OCI-LY7 (cell line): ENCODE measurements at regions not wholly inside any gene's neighbourhood (a gene's known extent, or its start where the extent isn't known, plus 50 kb on each side); places are given as distances from the start of the nearest gene placed in this dataset.

Source experiments
- EZH2phosphoT487 ChIP-seq: fragments of 200-600 bp; sonication (generic); IDR thresholded peaks from 2 replicates; pipeline ENCODE4 v1.6.1; 2018; ENCODE audit warnings: low read depth, borderline replicate concordance, mild to moderate bottlenecking, mixed run types, antibody characterized with exemption, low read length, moderate library complexity, mixed read lengths
- TF ChIP-seq, protein P1 (sequence below): fragments of 200-600 bp; sonication (generic); conservative IDR thresholded peaks from 2 replicates; pipeline ENCODE4 v1.5.1; 2014; ENCODE audit warnings: mild to moderate bottlenecking, antibody characterized with exemption, low read length, moderate library complexity, mixed read lengths

DNA sequence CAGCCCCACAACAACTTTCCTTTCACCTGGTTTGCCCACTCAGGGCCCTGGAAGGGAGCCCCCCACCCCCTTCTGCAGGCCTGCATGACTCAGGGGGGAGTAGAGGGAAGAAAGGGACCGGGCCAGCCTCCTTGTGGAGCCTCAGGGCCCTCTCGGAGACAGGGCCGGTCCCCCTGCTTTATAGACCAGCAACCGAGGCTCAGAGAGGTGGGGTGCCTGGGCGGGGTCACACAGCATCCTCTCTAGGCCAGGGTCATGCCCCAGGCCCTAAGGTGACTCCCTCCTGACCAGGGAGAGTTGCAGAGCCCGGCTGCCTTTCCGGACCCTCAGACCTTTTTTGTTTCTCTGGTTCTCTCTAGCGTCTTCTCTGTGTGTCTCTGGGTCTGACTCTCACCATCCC lies 211.3 kb downstream of the TBC1D2B start:
- TF ChIP-seq, protein P1, sequence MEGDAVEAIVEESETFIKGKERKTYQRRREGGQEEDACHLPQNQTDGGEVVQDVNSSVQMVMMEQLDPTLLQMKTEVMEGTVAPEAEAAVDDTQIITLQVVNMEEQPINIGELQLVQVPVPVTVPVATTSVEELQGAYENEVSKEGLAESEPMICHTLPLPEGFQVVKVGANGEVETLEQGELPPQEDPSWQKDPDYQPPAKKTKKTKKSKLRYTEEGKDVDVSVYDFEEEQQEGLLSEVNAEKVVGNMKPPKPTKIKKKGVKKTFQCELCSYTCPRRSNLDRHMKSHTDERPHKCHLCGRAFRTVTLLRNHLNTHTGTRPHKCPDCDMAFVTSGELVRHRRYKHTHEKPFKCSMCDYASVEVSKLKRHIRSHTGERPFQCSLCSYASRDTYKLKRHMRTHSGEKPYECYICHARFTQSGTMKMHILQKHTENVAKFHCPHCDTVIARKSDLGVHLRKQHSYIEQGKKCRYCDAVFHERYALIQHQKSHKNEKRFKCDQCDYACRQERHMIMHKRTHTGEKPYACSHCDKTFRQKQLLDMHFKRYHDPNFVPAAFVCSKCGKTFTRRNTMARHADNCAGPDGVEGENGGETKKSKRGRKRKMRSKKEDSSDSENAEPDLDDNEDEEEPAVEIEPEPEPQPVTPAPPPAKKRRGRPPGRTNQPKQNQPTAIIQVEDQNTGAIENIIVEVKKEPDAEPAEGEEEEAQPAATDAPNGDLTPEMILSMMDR, result no peak
- TF ChIP-seq EZH2phosphoT487, result no peak
